GM23248 (cell line): ENCODE measurements at regions not wholly inside any gene's neighbourhood (a gene's known extent, or its start where the extent isn't known, plus 50 kb on each side); places are given as distances from the start of the nearest gene placed in this dataset.

Source experiments
- DNase-seq: peaks from one replicate; pipeline ENCODE4 v3.0.0-alpha.2; 2015
- H2AFZ ChIP-seq: fragments of 200-600 bp; sonication (generic); 2 replicates; pipeline ENCODE4 v1.6.1; 2016; ENCODE audit warnings: antibody characterized with exemption
- H3F3A ChIP-seq: fragments of 200-600 bp; sonication (generic); 2 replicates; pipeline ENCODE4 v1.6.1; 2016; ENCODE audit warnings: mild to moderate bottlenecking, antibody characterized with exemption, mixed run types; ENCODE audit not compliant: insufficient read depth
- H3K27ac ChIP-seq: fragments of 200-600 bp; sonication (generic); 2 replicates; pipeline ENCODE4 v1.5.1; 2016; ENCODE audit warnings: mild to moderate bottlenecking
- H3K27me3 ChIP-seq: fragments of 200-600 bp; sonication (generic); replicated peaks from 2 replicates; pipeline ENCODE4 v1.6.1; 2016; ENCODE audit warnings: mild to moderate bottlenecking; ENCODE audit not compliant: insufficient read depth
- H3K36me3 ChIP-seq: fragments of 200-600 bp; sonication (generic); 2 replicates; pipeline ENCODE4 v1.6.1; 2016; ENCODE audit warnings: low read depth, mild to moderate bottlenecking
- H3K4me1 ChIP-seq: fragments of 200-600 bp; sonication (generic); 2 replicates; pipeline ENCODE4 v1.6.1; 2016; ENCODE audit warnings: mild to moderate bottlenecking; ENCODE audit not compliant: insufficient read depth
- H3K4me2 ChIP-seq: fragments of 200-600 bp; sonication (generic); one replicate; pipeline ENCODE4 v1.6.1; 2016; ENCODE audit warnings: mild to moderate bottlenecking; ENCODE audit not compliant: unreplicated experiment
- H3K4me3 ChIP-seq: fragments of 200-600 bp; sonication (generic); 2 replicates; pipeline ENCODE4 v1.5.1; 2016; ENCODE audit warnings: mild to moderate bottlenecking
- H3K79me2 ChIP-seq: fragments of 200-600 bp; sonication (generic); 2 replicates; pipeline ENCODE4 v1.6.1; 2016; ENCODE audit warnings: mild to moderate bottlenecking; ENCODE audit not compliant: insufficient read depth
- H3K9ac ChIP-seq: fragments of 200-600 bp; sonication (generic); 2 replicates; pipeline ENCODE4 v1.6.1; 2016; ENCODE audit warnings: mild to moderate bottlenecking
- H3K9me2 ChIP-seq: fragments of 200-600 bp; sonication (generic); 2 replicates; pipeline ENCODE4 v1.6.1; 2016; ENCODE audit warnings: mixed run types, mild to moderate bottlenecking, moderate library complexity; ENCODE audit not compliant: insufficient read depth
- H3K9me3 ChIP-seq: fragments of 200-600 bp; sonication (generic); one replicate; pipeline ENCODE4 v1.6.1; 2017; ENCODE audit warnings: low read depth
- H4K20me1 ChIP-seq: fragments of 200-600 bp; sonication (generic); 2 replicates; pipeline ENCODE4 v1.6.0; 2016; ENCODE audit not compliant: insufficient read depth
- EZH2 ChIP-seq: fragments of 200-600 bp; sonication (generic); IDR thresholded peaks from 2 replicates; pipeline ENCODE4 v1.6.1; 2018; ENCODE audit warnings: antibody characterized with exemption, mild to moderate bottlenecking; ENCODE audit not compliant: insufficient read depth, poor library complexity, severe bottlenecking
- EZH2phosphoT487 ChIP-seq: fragments of 200-600 bp; sonication (generic); IDR thresholded peaks from 2 replicates; pipeline ENCODE4 v1.6.1; 2018; ENCODE audit warnings: antibody characterized with exemption, moderate library complexity, mild to moderate bottlenecking, low read depth; ENCODE audit not compliant: insufficient read depth
- WGBS, 2 experiments: methylation state at CpG; one replicate each; pipeline ENCODE4 v1.1.6; 2015 to 2017; ENCODE audit warnings: low lambda C conversion rate in 2 of 2, low coverage in 1 of 2; ENCODE audit errors: missing lambda C conversion rate in 2 of 2; 5-methylcytosine and 5-hydroxymethylcytosine counted together
- in situ Hi-C: fragments of 300-500 bp; cut with MboI; formaldehyde crosslinking; loops from 2 replicates; pipeline ENCODE4 v1.15.0; 2020

- no peak overlapping the region for H3K4me3 ChIP-seq
- in situ Hi-C loops: loop anchor here (25.0 kb wide), 2 partner anchors 458 to 1383 kb away; no protein-coding TSS in a partner anchor
- no peaks in the 10 kb centered on the region for H3F3A ChIP-seq
- no peak overlapping the region for H3K9ac ChIP-seq
- no peaks in the 10 kb centered on the region for H3K9me3 ChIP-seq
- DNase-seq: no peak
- no peaks in the 10 kb centered on the region for H4K20me1 ChIP-seq
- 80 to 97% methylated on average over 1 of the region's 1 CpG for WGBS, 2 experiments
- no peak overlapping the region for H3K4me2 ChIP-seq
- TF ChIP-seq EZH2 (no peak), EZH2phosphoT487 (no peak)
- H3K9me2 ChIP-seq: no peaks in the 10 kb centered on the region
- H3K36me3 ChIP-seq: no peaks in the 10 kb centered on the region
- H3K79me2 ChIP-seq: peaks cover 79% of the 10 kb centered on the region
- H3K27me3 ChIP-seq: no peaks in the 10 kb centered on the region
- H3K4me1 ChIP-seq: peaks cover 3% of the 10 kb centered on the region; the same call in 1 of the 2 replicates
- no peak overlapping the region for H2AFZ ChIP-seq
- H3K27ac ChIP-seq: no peak overlapping the region
Measured at GRCh38 chr13:73829416-73829815, 304.8 kb downstream of the KLF12 start.

- TF ChIP-seq EZH2phosphoT487 (no peak), EZH2 (no peak)
- Histone ChIP-seq H3F3A (no peaks in the 10 kb centered on the region), H3K9me2 (no peaks in the 10 kb centered on the region), H3K4me3 (no peak overlapping the region), H3K4me1 (peaks cover 3% of the 10 kb centered on the region; the same call in 1 of the 2 replicates), H3K27me3 (no peaks in the 10 kb centered on the region), H3K4me2 (no peak overlapping the region), H4K20me1 (no peaks in the 10 kb centered on the region), H3K79me2 (peaks cover 78% of the 10 kb centered on the region), H2AFZ (no peak overlapping the region), H3K27ac (no peak overlapping the region), H3K9ac (no peak overlapping the region), H3K36me3 (no peaks in the 10 kb centered on the region), H3K9me3 (no peaks in the 10 kb centered on the region)
- in situ Hi-C loops: loop anchor here (25.0 kb wide), 2 partner anchors 458 to 1383 kb away; no protein-coding TSS in a partner anchor
- no peak for DNase-seq
- 88 to 90% methylated on average over 4 of the region's 4 CpGs for WGBS, 2 experiments
Measured at GRCh38 chr13:73828811-73829210, 305.4 kb downstream of the KLF12 start.

- no peak overlapping the region for H3K27ac ChIP-seq
- no peaks in the 10 kb centered on the region for H3K36me3 ChIP-seq
- H3F3A ChIP-seq: no peaks in the 10 kb centered on the region
- H3K9me3 ChIP-seq: no peaks in the 10 kb centered on the region
- in situ Hi-C loops: loop anchor here (25.0 kb wide), 2 partner anchors 460 to 1385 kb away; no protein-coding TSS in a partner anchor
- no peak overlapping the region for H3K4me2 ChIP-seq
- H4K20me1 ChIP-seq: no peaks in the 10 kb centered on the region
- no peaks in the 10 kb centered on the region for H3K27me3 ChIP-seq
- peaks cover 75% of the 10 kb centered on the region for H3K79me2 ChIP-seq
- WGBS, 2 experiments: 97 to 98% methylated on average over 3 of the region's 3 CpGs
- no peaks in the 10 kb centered on the region; the same call in 1 of the 2 replicates for H3K4me1 ChIP-seq
- H3K4me3 ChIP-seq: no peak overlapping the region
- H2AFZ ChIP-seq: no peak overlapping the region
- no peak overlapping the region for H3K9ac ChIP-seq
- H3K9me2 ChIP-seq: no peaks in the 10 kb centered on the region
- DNase-seq: no peak
- TF ChIP-seq EZH2: no peak
- TF ChIP-seq EZH2phosphoT487: no peak
Measured at GRCh38 chr13:73827434-73827833, 306.8 kb downstream of the KLF12 start.

- DNase-seq: no peak
- Histone ChIP-seq H3K4me1 (no peaks in the 10 kb centered on the region), H3F3A (no peaks in the 10 kb centered on the region), H3K36me3 (no peaks in the 10 kb centered on the region), H4K20me1 (0 out of 2 replicates have a peak, but pooled peaks cover 5% of the 10 kb centered on the region), H3K4me2 (no peak overlapping the region), H3K4me3 (no peak overlapping the region), H2AFZ (no peak overlapping the region), H3K9me3 (no peaks in the 10 kb centered on the region), H3K9ac (no peak overlapping the region), H3K27ac (no peak overlapping the region), H3K79me2 (peaks cover 73% of the 10 kb centered on the region), H3K9me2 (no peaks in the 10 kb centered on the region), H3K27me3 (no peaks in the 10 kb centered on the region)
- TF ChIP-seq EZH2 (no peak), EZH2phosphoT487 (no peak)
- 95 to 96% methylated on average over 3 of the region's 3 CpGs for WGBS, 2 experiments
- in situ Hi-C loops: loop anchor here (25.0 kb wide), 2 partner anchors 462 to 1387 kb away; no protein-coding TSS in a partner anchor
Measured at GRCh38 chr13:73825143-73825542, 309.1 kb downstream of the KLF12 start.
